ENCODE measurements at regions not wholly inside any gene's neighbourhood (a gene's known extent, or its start where the extent isn't known, plus 50 kb on each side); places are given as distances from the start of the nearest gene placed in this dataset.

DNA sequence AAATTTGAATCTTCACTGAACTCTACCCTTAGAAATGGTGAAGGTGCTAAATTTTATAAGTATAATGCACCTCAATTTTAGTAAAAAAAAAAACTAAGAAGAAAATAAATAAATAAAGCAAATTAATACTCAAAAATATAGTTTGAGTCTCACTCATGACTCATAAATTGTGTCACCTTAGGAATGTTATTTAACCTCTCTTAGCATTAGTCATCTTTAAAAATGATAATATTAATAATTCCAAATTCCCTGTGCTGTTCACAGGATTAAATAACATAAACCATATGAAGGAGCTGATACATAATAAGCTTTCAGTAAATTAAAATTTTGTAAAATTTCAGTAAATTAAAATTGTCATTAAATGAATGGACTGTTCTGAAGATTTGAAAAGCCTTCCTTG is 339.8 kb upstream of the RGMB start:
- H3K4me1 Mint-ChIP-seq: no peaks in the 10 kb centered on the region
- DNase-seq (ENCODE audit: low spot score in 2 of 2) (no peak), ATAC-seq (ENCODE audit: low read depth) (no peak)
- no peak overlapping the region for H3K4me3 Mint-ChIP-seq
- no peaks in the 10 kb centered on the region for H3K27me3 Mint-ChIP-seq
- H3K27ac Mint-ChIP-seq: no peak overlapping the region
- H3K9me3 Mint-ChIP-seq: no peaks in the 10 kb centered on the region
- H3K36me3 Mint-ChIP-seq: no peaks in the 10 kb centered on the region

DNA sequence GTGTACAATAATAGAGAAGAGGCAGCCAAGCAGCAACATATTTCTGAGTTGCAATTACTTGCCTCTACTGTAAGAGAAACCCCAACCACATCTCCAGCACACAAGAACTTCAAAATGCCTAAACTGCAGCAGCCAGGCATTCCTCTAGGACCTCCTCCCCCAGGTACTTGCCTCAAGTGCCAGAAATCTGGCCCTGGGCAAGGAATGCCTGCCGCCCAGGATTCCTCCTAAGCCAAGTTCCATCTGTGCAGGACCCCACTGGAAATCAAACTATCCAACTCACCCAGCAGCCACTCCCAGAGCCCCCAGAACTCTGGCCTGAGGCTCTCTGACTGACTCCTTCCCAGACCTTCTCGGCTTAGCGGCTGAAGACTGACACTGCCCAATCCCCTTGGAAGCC is 336.8 kb upstream of the RGMB start:
- Mint-ChIP-seq H3K9me3 (peaks cover 5% of the 10 kb centered on the region), H3K27me3 (no peaks in the 10 kb centered on the region), H3K4me3 (no peak overlapping the region), H3K4me1 (no peaks in the 10 kb centered on the region), H3K27ac (no peak overlapping the region), H3K36me3 (no peaks in the 10 kb centered on the region)
- DNase-seq (ENCODE audit: low spot score in 2 of 2): no peak
- no peak for ATAC-seq (ENCODE audit: low read depth)

GRCh38 chr5:98442448-98442847 is 331.0 kb upstream of the RGMB start:
- DNase-seq (ENCODE audit: low spot score in 2 of 2): no peak
- H3K4me3 Mint-ChIP-seq: no peak overlapping the region
- ATAC-seq (ENCODE audit: low read depth): no peak

GRCh38 chr5:98443881-98444280 is 329.6 kb upstream of the RGMB start:
- DNase-seq (ENCODE audit: low spot score in 2 of 2) (no peak), ATAC-seq (ENCODE audit: low read depth) (no peak)
- H3K4me1 Mint-ChIP-seq: no peaks in the 10 kb centered on the region
- no peak overlapping the region for H3K4me3 Mint-ChIP-seq
- H3K36me3 Mint-ChIP-seq: no peaks in the 10 kb centered on the region
- H3K27ac Mint-ChIP-seq: no peak overlapping the region
- peaks cover 7% of the 10 kb centered on the region for H3K9me3 Mint-ChIP-seq
- H3K27me3 Mint-ChIP-seq: peaks cover 2% of the 10 kb centered on the region

More at GRCh38 chr5:98442448-98442847, 331.0 kb upstream of the RGMB start:
- Mint-ChIP-seq H3K36me3 (no peaks in the 10 kb centered on the region), H3K27ac (no peak overlapping the region), H3K9me3 (peaks cover 7% of the 10 kb centered on the region), H3K4me1 (no peaks in the 10 kb centered on the region), H3K27me3 (no peaks in the 10 kb centered on the region)

DNA sequence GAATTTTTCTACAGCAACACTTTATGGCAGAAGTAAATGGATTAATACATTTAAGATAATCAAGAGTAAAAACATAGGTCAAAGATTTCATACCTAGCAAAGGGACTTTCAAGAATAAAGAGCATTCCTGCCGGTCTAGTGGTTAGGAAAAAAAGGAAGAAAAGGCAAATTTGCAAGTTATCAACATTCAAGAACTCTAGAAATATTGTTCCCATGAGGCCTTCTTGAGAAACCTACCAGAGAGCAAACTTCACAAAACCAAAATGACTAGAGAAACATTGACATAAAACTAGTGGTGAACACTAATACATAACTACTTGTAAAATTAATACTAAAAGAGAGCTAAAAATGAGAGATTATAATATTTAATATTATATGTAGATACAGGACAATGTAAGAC is 320.2 kb upstream of the RGMB start:
- H3K9me3 Mint-ChIP-seq: no peaks in the 10 kb centered on the region
- no peak for ATAC-seq (ENCODE audit: low read depth)
- DNase-seq (ENCODE audit: low spot score in 2 of 2): no peak
- H3K27me3 Mint-ChIP-seq: peaks cover 2% of the 10 kb centered on the region
- no peaks in the 10 kb centered on the region for H3K36me3 Mint-ChIP-seq
- H3K4me3 Mint-ChIP-seq: no peak overlapping the region
- no peak overlapping the region for H3K27ac Mint-ChIP-seq
- no peaks in the 10 kb centered on the region for H3K4me1 Mint-ChIP-seq

DNA sequence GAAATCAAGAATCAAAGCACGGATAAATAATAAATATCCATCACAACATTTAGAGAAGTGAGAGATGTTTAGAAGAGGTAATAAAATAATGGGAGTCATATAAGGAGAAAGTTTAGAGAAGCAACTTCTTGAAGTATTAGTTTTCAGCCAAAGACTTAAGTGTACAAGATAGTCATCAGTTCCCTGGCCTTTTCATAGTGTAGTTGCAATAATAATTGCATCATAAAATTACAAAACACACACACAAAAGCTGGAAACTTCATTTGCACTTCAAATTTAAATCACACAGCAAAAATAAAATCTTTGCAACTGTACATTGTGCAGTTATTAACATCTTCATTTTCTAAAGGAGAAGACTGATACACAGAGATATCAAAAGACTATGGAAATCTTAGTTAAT is 319.1 kb upstream of the RGMB start:
- H3K27me3 Mint-ChIP-seq: peaks cover 2% of the 10 kb centered on the region
- H3K9me3 Mint-ChIP-seq: no peaks in the 10 kb centered on the region
- DNase-seq (ENCODE audit: low spot score in 2 of 2) (no peak), ATAC-seq (ENCODE audit: low read depth) (no peak)
- H3K27ac Mint-ChIP-seq: no peak overlapping the region
- H3K4me1 Mint-ChIP-seq: no peaks in the 10 kb centered on the region
- H3K4me3 Mint-ChIP-seq: no peak overlapping the region
- H3K36me3 Mint-ChIP-seq: no peaks in the 10 kb centered on the region

GRCh38 chr5:98454904-98455303 is 318.6 kb upstream of the RGMB start:
- H3K36me3 Mint-ChIP-seq: no peaks in the 10 kb centered on the region
- ATAC-seq (ENCODE audit: low read depth): no peak
- no peak overlapping the region for H3K4me3 Mint-ChIP-seq
- no peak for DNase-seq (ENCODE audit: low spot score in 2 of 2)
- H3K4me1 Mint-ChIP-seq: no peaks in the 10 kb centered on the region
- no peaks in the 10 kb centered on the region for H3K9me3 Mint-ChIP-seq
- H3K27me3 Mint-ChIP-seq: peaks cover 2% of the 10 kb centered on the region
- H3K27ac Mint-ChIP-seq: no peak overlapping the region

- H3K9me3 Mint-ChIP-seq: no peaks in the 10 kb centered on the region
- no peak for ATAC-seq (ENCODE audit: low read depth)
- H3K4me1 Mint-ChIP-seq: no peaks in the 10 kb centered on the region
- H3K36me3 Mint-ChIP-seq: no peaks in the 10 kb centered on the region
- no peak overlapping the region for H3K4me3 Mint-ChIP-seq
- no peak overlapping the region for H3K27ac Mint-ChIP-seq
- peaks cover 2% of the 10 kb centered on the region for H3K27me3 Mint-ChIP-seq
- no peak for DNase-seq (ENCODE audit: low spot score in 2 of 2)
Measured at GRCh38 chr5:98455665-98456064, 317.8 kb upstream of the RGMB start.

DNA sequence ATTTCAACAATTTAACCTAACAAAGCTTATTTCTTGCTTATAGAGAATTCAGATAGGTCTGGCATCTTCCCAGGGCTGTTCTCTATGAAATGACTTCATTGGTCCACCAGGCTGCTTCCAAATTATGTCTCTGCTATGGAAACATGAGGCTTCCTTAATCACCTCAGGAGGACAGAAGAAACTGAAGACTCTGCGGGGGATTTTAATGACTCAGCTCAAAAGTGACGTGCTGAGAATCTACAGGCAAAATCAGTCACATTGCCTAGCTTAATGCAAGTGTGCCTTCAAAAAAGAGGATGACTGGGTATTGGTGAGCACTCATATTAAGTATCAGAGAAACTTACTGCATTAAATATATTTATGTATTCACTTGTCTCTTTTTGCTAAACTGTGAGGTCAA is 315.5 kb upstream of the RGMB start:
- Mint-ChIP-seq H3K4me3 (no peak overlapping the region), H3K9me3 (no peaks in the 10 kb centered on the region), H3K27ac (no peak overlapping the region), H3K27me3 (peaks cover 5% of the 10 kb centered on the region), H3K4me1 (no peaks in the 10 kb centered on the region), H3K36me3 (no peaks in the 10 kb centered on the region)
- DNase-seq (ENCODE audit: low spot score in 2 of 2) (no peak), ATAC-seq (ENCODE audit: low read depth) (no peak)

GRCh38 chr5:98458726-98459125 is 314.7 kb upstream of the RGMB start:
- H3K27me3 Mint-ChIP-seq: peaks cover 5% of the 10 kb centered on the region
- H3K9me3 Mint-ChIP-seq: peaks cover 2% of the 10 kb centered on the region
- no peak overlapping the region for H3K4me3 Mint-ChIP-seq
- H3K27ac Mint-ChIP-seq: no peak overlapping the region
- H3K4me1 Mint-ChIP-seq: peaks cover 1% of the 10 kb centered on the region
- H3K36me3 Mint-ChIP-seq: no peaks in the 10 kb centered on the region
- DNase-seq (ENCODE audit: low spot score in 2 of 2) (no peak), ATAC-seq (ENCODE audit: low read depth) (no peak)

DNA sequence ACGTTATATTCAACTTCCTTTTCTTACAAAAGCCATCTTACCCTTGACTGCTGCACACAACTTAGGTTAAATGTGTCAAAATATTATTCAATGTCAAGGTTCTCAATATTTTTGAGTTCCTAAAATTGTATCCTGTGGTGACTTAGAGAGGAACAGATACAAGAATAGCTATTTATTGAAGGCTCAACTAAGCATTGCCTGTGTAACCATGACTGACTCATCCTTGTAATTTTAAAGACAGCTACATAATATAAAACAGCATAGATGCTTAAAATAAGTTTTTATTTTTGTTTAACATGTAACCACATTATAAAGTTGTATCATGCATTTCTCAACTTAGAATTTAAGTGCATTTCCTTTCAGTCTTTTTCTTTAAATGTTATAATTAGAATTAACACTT is 312.9 kb upstream of the RGMB start:
- no peak for ATAC-seq (ENCODE audit: low read depth)
- peaks cover 5% of the 10 kb centered on the region for H3K27me3 Mint-ChIP-seq
- no peaks in the 10 kb centered on the region for H3K36me3 Mint-ChIP-seq

GRCh38 chr5:98461485-98461884 is 312.0 kb upstream of the RGMB start:
- Mint-ChIP-seq H3K36me3 (no peaks in the 10 kb centered on the region), H3K27me3 (peaks cover 5% of the 10 kb centered on the region), H3K9me3 (peaks cover 5% of the 10 kb centered on the region), H3K4me1 (peaks cover 12% of the 10 kb centered on the region), H3K27ac (no peak overlapping the region), H3K4me3 (no peak overlapping the region)
- DNase-seq (ENCODE audit: low spot score in 2 of 2): no peak
- ATAC-seq (ENCODE audit: low read depth): no peak

More for the DNA sequence above, 312.9 kb upstream of the RGMB start:
- H3K9me3 Mint-ChIP-seq: peaks cover 5% of the 10 kb centered on the region
- H3K4me3 Mint-ChIP-seq: no peak overlapping the region
- H3K27ac Mint-ChIP-seq: no peak overlapping the region
- peaks cover 12% of the 10 kb centered on the region for H3K4me1 Mint-ChIP-seq
- no peak for DNase-seq (ENCODE audit: low spot score in 2 of 2)

DNA sequence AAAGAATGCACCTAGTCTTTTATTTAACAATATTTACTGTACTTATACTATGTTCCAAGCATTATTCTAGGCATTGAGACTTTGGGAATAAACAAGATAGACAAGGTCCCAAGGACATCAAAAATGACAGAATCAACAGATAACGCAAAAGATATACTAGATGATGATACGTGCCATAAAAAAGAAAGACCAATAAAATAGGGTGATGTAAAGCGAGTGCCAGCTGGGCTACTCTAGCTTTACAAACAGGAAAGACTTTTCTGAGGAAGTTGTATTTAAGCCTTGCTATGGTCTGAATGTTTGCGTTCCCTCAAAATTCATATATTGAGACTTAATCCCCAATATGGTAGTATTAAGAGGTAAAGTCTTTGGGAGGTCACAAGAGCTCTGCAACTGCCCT is 310.2 kb upstream of the RGMB start:
- ATAC-seq (ENCODE audit: low read depth): no peak
- Mint-ChIP-seq H3K36me3 (no peaks in the 10 kb centered on the region), H3K27me3 (peaks cover 5% of the 10 kb centered on the region), H3K9me3 (peaks cover 5% of the 10 kb centered on the region), H3K4me1 (peaks cover 12% of the 10 kb centered on the region), H3K4me3 (no peak overlapping the region), H3K27ac (no peak overlapping the region)
- DNase-seq (ENCODE audit: low spot score in 2 of 2): no peak

- H3K27ac Mint-ChIP-seq: no peak overlapping the region
- no peak for DNase-seq (ENCODE audit: low spot score in 2 of 2)
- H3K4me1 Mint-ChIP-seq: peaks cover 12% of the 10 kb centered on the region
- H3K27me3 Mint-ChIP-seq: peaks cover 5% of the 10 kb centered on the region
- H3K9me3 Mint-ChIP-seq: peaks cover 5% of the 10 kb centered on the region
- no peak overlapping the region for H3K4me3 Mint-ChIP-seq
- ATAC-seq (ENCODE audit: low read depth): no peak
- H3K36me3 Mint-ChIP-seq: no peaks in the 10 kb centered on the region
Measured at GRCh38 chr5:98463676-98464075, 309.8 kb upstream of the RGMB start.

GRCh38 chr5:98464737-98465330 is 308.6 kb upstream of the RGMB start:
- Mint-ChIP-seq H3K36me3 (no peaks in the 10 kb centered on the region), H3K4me1 (peaks cover 12% of the 10 kb centered on the region), H3K4me3 (no peak overlapping the region), H3K9me3 (peaks cover 5% of the 10 kb centered on the region), H3K27ac (peak overlapping the region; percentile 8), H3K27me3 (peaks cover 5% of the 10 kb centered on the region)
- ATAC-seq (ENCODE audit: low read depth) (peak; percentile 78), DNase-seq (ENCODE audit: low spot score in 2 of 2) (no peak)

All from memory B cell (primary cell).